GM18867 (cell line): ENCODE measurements at regions not wholly inside any gene's neighbourhood (a gene's known extent, or its start where the extent isn't known, plus 50 kb on each side); places are given as distances from the start of the nearest gene placed in this dataset.

Source experiments
- ATAC-seq: cut with Tn5 transposase; IDR thresholded peaks from one replicate; pipeline ENCODE4 v1.9.1; 2021; ENCODE audit warnings: mild to moderate bottlenecking, moderate library complexity; ENCODE audit not compliant: unreplicated experiment

- ATAC-seq = no peak
These were observed 1317.8 kb downstream of the UQCRFS1 start for GRCh38 chr19:27894906-27895754.

GRCh38 chr19:27892500-27892899, 1320.5 kb downstream of the UQCRFS1 start:
- no peak for ATAC-seq

- no peak for ATAC-seq
These were observed 1321.5 kb downstream of the UQCRFS1 start for GRCh38 chr19:27891411-27891810.

- no peak for ATAC-seq
These were observed 1322.3 kb downstream of the UQCRFS1 start for GRCh38 chr19:27890696-27891095.

- ATAC-seq = no peak
These were observed 1322.7 kb downstream of the UQCRFS1 start for GRCh38 chr19:27890206-27890605.

- ATAC-seq = no peak
These were observed 1323.8 kb downstream of the UQCRFS1 start for GRCh38 chr19:27889156-27889555.

- ATAC-seq = no peak
These were observed 1325.0 kb downstream of the UQCRFS1 start for GRCh38 chr19:27887946-27888345.

- ATAC-seq = no peak
These were observed 1327.6 kb downstream of the UQCRFS1 start for GRCh38 chr19:27885359-27885758.

- no peak for ATAC-seq
These were observed 1328.6 kb downstream of the UQCRFS1 start for GRCh38 chr19:27884376-27884775.

- no peak for ATAC-seq
These were observed 1331.7 kb downstream of the UQCRFS1 start for GRCh38 chr19:27881213-27881612.

- no peak for ATAC-seq
These were observed 1335.9 kb downstream of the UQCRFS1 start for GRCh38 chr19:27876976-27877512.

GRCh38 chr19:27876489-27876888, 1336.5 kb downstream of the UQCRFS1 start:
- ATAC-seq = no peak

- no peak for ATAC-seq
These were observed 1340.6 kb downstream of the UQCRFS1 start for GRCh38 chr19:27872370-27872769.

GRCh38 chr19:27870293-27870692, 1342.7 kb downstream of the UQCRFS1 start:
- no peak for ATAC-seq

- no peak for ATAC-seq
These were observed 1344.9 kb downstream of the UQCRFS1 start for GRCh38 chr19:27868007-27868406.

GRCh38 chr19:27865927-27866777, 1346.8 kb downstream of the UQCRFS1 start:
- no peak for ATAC-seq

GRCh38 chr19:27861411-27861975, 1351.5 kb downstream of the UQCRFS1 start:
- ATAC-seq = no peak

GRCh38 chr19:27860309-27860934, 1352.5 kb downstream of the UQCRFS1 start:
- ATAC-seq = no peak

GRCh38 chr19:27859689-27860088, 1353.3 kb downstream of the UQCRFS1 start:
- ATAC-seq = no peak

GRCh38 chr19:27858981-27859581, 1353.9 kb downstream of the UQCRFS1 start:
- ATAC-seq = no peak
